ENCODE measurements at regions not wholly inside any gene's neighbourhood (a gene's known extent, or its start where the extent isn't known, plus 50 kb on each side); places are given as distances from the start of the nearest gene placed in this dataset.

- TF ChIP-seq, protein P1, sequence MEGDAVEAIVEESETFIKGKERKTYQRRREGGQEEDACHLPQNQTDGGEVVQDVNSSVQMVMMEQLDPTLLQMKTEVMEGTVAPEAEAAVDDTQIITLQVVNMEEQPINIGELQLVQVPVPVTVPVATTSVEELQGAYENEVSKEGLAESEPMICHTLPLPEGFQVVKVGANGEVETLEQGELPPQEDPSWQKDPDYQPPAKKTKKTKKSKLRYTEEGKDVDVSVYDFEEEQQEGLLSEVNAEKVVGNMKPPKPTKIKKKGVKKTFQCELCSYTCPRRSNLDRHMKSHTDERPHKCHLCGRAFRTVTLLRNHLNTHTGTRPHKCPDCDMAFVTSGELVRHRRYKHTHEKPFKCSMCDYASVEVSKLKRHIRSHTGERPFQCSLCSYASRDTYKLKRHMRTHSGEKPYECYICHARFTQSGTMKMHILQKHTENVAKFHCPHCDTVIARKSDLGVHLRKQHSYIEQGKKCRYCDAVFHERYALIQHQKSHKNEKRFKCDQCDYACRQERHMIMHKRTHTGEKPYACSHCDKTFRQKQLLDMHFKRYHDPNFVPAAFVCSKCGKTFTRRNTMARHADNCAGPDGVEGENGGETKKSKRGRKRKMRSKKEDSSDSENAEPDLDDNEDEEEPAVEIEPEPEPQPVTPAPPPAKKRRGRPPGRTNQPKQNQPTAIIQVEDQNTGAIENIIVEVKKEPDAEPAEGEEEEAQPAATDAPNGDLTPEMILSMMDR (IDR thresholded peaks at IDR 0.05; ENCODE audit: extremely low read depth, low read depth, low read length): no peak
- Histone ChIP-seq H3K4me2 (ENCODE audit: insufficient read depth, low read length) (no peak overlapping the region), H3K9me3 (ENCODE audit: low read depth, low read length) (peaks cover under 1% of the 10 kb centered on the region), H3K36me3 (ENCODE audit: insufficient read depth, low read length) (no peaks in the 10 kb centered on the region), H2AFZ (ENCODE audit: low read length) (no peak overlapping the region), H3K79me2 (ENCODE audit: insufficient read depth, low read length) (no peaks in the 10 kb centered on the region), H3K4me3 (ENCODE audit: insufficient read depth, low read length) (no peak overlapping the region), H3K27me3 (ENCODE audit: insufficient read depth, low read length) (no peaks in the 10 kb centered on the region), H3K27ac (ENCODE audit: low read depth, low read length) (no peak overlapping the region), H4K20me1 (ENCODE audit: insufficient read depth, low read length) (no peaks in the 10 kb centered on the region), H3K4me1 (ENCODE audit: insufficient read depth, low read length) (no peaks in the 10 kb centered on the region)
- no peak for DNase-seq (ENCODE audit: insufficient read length, low spot score, missing footprints)
Observed at GRCh38 chr2:220937245-220937644, 634.9 kb downstream of the EPHA4 start.

- H3K4me3 ChIP-seq (ENCODE audit: insufficient read depth, low read length): no peak overlapping the region
- no peak overlapping the region for H2AFZ ChIP-seq (ENCODE audit: low read length)
- H4K20me1 ChIP-seq (ENCODE audit: insufficient read depth, low read length): no peaks in the 10 kb centered on the region
- no peaks in the 10 kb centered on the region for H3K4me1 ChIP-seq (ENCODE audit: insufficient read depth, low read length)
- H3K27me3 ChIP-seq (ENCODE audit: insufficient read depth, low read length): no peaks in the 10 kb centered on the region
- H3K9me3 ChIP-seq (ENCODE audit: low read depth, low read length): no peaks in the 10 kb centered on the region
- no peak for DNase-seq (ENCODE audit: insufficient read length, low spot score, missing footprints)
- no peaks in the 10 kb centered on the region for H3K36me3 ChIP-seq (ENCODE audit: insufficient read depth, low read length)
- H3K4me2 ChIP-seq (ENCODE audit: insufficient read depth, low read length): no peak overlapping the region
- H3K79me2 ChIP-seq (ENCODE audit: insufficient read depth, low read length): no peaks in the 10 kb centered on the region
- TF ChIP-seq, protein P1 (IDR thresholded peaks at IDR 0.05; ENCODE audit: extremely low read depth, low read depth, low read length): no peak
- H3K27ac ChIP-seq (ENCODE audit: low read depth, low read length): no peak overlapping the region
Observed at GRCh38 chr2:220940646-220941045, 631.5 kb downstream of the EPHA4 start.

DNA sequence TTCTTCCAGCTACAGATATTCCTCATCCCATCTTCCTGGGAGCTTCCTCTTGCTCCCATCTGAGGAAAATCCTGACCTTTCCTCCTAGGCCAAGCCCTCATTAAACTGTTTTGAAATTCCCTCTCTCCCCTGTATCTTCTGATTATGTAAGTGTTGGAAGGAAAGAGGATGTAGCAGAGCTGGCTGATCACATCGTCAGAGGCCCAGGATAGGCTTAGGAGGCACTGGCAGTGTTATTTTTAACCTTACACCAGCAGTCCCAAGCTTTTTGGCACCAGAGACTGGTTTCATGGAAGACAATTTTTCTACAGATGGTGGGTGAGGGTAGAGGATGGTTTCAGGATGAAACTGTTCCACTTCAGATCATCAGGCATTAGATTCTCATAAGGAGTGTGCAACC lies 630.4 kb downstream of the EPHA4 start:
- TF ChIP-seq, protein P1 (IDR thresholded peaks at IDR 0.05; ENCODE audit: extremely low read depth, low read depth, low read length): no peak
- no peak overlapping the region for H2AFZ ChIP-seq (ENCODE audit: low read length)
- no peak overlapping the region for H3K4me2 ChIP-seq (ENCODE audit: insufficient read depth, low read length)
- no peaks in the 10 kb centered on the region for H3K9me3 ChIP-seq (ENCODE audit: low read depth, low read length)
- no peak overlapping the region for H3K4me3 ChIP-seq (ENCODE audit: insufficient read depth, low read length)
- H3K27me3 ChIP-seq (ENCODE audit: insufficient read depth, low read length): no peaks in the 10 kb centered on the region
- H3K36me3 ChIP-seq (ENCODE audit: insufficient read depth, low read length): no peaks in the 10 kb centered on the region
- H3K79me2 ChIP-seq (ENCODE audit: insufficient read depth, low read length): no peaks in the 10 kb centered on the region
- no peak overlapping the region for H3K27ac ChIP-seq (ENCODE audit: low read depth, low read length)
- no peak for DNase-seq (ENCODE audit: insufficient read length, low spot score, missing footprints)
- no peaks in the 10 kb centered on the region for H3K4me1 ChIP-seq (ENCODE audit: insufficient read depth, low read length)
- no peaks in the 10 kb centered on the region for H4K20me1 ChIP-seq (ENCODE audit: insufficient read depth, low read length)

- TF ChIP-seq, protein P1 (IDR thresholded peaks at IDR 0.05; ENCODE audit: extremely low read depth, low read depth, low read length): no peak
- Histone ChIP-seq H3K36me3 (ENCODE audit: insufficient read depth, low read length) (no peaks in the 10 kb centered on the region), H2AFZ (ENCODE audit: low read length) (no peak overlapping the region), H3K4me3 (ENCODE audit: insufficient read depth, low read length) (no peak overlapping the region), H3K4me1 (ENCODE audit: insufficient read depth, low read length) (no peaks in the 10 kb centered on the region), H3K27me3 (ENCODE audit: insufficient read depth, low read length) (no peaks in the 10 kb centered on the region), H3K9me3 (ENCODE audit: low read depth, low read length) (no peaks in the 10 kb centered on the region), H3K27ac (ENCODE audit: low read depth, low read length) (no peak overlapping the region), H3K79me2 (ENCODE audit: insufficient read depth, low read length) (no peaks in the 10 kb centered on the region), H4K20me1 (ENCODE audit: insufficient read depth, low read length) (no peaks in the 10 kb centered on the region), H3K4me2 (ENCODE audit: insufficient read depth, low read length) (no peak overlapping the region)
- DNase-seq (ENCODE audit: insufficient read length, low spot score, missing footprints): no peak
Observed at GRCh38 chr2:220946552-220946951, 625.6 kb downstream of the EPHA4 start.
